ENCODE measurements at regions not wholly inside any gene's neighbourhood (a gene's known extent, or its start where the extent isn't known, plus 50 kb on each side); places are given as distances from the start of the nearest gene placed in this dataset.

DNA sequence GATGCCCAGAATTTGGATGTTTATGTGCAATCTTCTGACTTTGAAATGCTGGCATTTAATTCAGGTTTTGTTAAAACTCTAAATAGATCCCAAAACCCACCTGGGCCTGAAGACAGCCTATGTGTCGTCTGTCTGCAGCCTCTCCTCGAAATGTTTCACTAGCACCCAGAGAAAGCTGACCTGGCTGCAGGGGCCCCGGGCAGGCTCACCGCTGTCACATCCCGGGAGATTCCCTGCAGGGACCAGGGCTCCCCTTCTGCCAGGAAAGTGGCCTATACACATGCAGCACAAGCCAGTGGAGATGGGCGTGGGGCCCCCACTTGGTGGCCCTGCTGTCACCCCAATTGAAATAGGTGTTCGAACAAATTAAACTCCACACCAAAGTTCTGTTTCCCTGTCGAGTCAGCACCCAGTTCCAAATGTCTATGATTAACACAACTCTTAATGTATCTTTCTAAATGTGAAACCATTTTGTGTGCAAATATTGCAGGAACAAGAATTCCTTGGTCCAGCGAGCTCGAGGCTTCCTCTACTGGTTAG, 145.8 kb upstream of the ZNF507 start:
- DNase-seq (ENCODE audit: low spot score), result no peak
- TF ChIP-seq, protein P1, sequence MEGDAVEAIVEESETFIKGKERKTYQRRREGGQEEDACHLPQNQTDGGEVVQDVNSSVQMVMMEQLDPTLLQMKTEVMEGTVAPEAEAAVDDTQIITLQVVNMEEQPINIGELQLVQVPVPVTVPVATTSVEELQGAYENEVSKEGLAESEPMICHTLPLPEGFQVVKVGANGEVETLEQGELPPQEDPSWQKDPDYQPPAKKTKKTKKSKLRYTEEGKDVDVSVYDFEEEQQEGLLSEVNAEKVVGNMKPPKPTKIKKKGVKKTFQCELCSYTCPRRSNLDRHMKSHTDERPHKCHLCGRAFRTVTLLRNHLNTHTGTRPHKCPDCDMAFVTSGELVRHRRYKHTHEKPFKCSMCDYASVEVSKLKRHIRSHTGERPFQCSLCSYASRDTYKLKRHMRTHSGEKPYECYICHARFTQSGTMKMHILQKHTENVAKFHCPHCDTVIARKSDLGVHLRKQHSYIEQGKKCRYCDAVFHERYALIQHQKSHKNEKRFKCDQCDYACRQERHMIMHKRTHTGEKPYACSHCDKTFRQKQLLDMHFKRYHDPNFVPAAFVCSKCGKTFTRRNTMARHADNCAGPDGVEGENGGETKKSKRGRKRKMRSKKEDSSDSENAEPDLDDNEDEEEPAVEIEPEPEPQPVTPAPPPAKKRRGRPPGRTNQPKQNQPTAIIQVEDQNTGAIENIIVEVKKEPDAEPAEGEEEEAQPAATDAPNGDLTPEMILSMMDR (conservative IDR thresholded peaks at IDR 0.05; ENCODE audit: low read depth), result no peak
- CTCF ChIA-PET, result no interaction called here
- H3K27ac ChIP-seq, result no peak overlapping the region
- POLR2A ChIA-PET (ENCODE audit: low non-redundant PET), result no interaction called here

DNA sequence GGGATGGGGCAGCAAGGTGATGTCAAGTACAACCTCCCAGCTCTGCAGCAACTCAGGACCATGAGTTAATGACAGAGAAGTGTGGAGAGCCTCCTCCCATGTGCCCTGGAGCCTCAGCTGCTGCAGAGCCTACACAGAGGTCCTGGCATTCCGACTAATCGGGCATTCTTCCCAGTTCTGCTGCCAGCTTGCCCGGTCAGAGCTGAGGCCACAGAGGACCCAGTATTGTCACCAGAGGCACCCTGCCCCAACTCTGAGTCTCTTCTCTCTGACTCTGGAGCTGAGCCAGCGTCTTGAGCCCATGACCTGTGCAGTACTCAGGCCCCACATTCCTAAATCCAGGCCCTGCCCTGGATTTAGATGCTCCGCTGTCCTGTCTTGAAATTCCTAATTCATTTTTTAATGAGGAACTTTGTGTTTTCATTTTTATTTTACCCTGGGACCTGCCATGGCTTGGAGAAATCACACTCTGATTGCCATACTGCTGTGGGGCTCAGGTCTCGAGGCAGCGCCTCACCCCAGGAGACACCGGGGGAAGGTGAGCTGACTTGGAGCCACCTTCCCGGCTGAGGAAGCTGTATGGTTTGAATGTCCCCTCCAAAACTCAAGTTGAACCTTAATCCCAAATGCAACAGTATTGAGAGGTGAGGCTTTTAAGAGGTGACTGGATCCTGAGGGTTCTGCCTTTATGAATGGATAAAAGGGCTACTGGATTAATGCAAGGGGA, 144.9 kb upstream of the ZNF507 start:
- DNase-seq (ENCODE audit: low spot score), result no peak
- ChIA-PET CTCF (interaction anchor here (0.5 kb wide), 1 partner anchor 40 kb away, joined by 4 read pairs; no protein-coding TSS in a partner anchor), POLR2A (ENCODE audit: low non-redundant PET) (no interaction called here)
- TF ChIP-seq, protein P1 (conservative IDR thresholded peaks at IDR 0.05; ENCODE audit: low read depth), result no peak
- H3K27ac ChIP-seq, result no peak overlapping the region

DNA sequence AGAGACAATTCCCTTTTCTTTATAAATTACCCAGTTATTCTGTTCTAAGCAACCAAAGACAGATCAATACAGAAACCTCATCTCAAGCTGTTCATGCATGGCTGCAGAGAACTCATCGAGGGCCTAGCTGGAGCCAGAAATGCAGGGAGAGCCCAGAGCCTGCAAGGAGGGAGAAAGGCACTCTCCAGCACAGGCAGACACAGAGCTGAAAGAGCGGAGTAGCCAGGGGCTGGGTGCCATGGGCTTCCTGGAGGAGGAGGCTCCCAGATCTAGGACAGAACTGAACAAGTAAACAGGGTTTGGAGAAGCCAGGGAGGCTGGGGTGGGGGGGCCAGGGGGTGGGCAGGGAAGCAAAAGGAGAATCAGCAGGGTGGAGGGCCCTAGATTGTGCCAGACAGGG, 144.2 kb upstream of the ZNF507 start:
- no peak for DNase-seq (ENCODE audit: low spot score)
- ChIA-PET CTCF (no interaction called here), POLR2A (ENCODE audit: low non-redundant PET) (no interaction called here)
- no peak overlapping the region for H3K27ac ChIP-seq
- TF ChIP-seq, protein P1 (conservative IDR thresholded peaks at IDR 0.05; ENCODE audit: low read depth), result no peak

DNA sequence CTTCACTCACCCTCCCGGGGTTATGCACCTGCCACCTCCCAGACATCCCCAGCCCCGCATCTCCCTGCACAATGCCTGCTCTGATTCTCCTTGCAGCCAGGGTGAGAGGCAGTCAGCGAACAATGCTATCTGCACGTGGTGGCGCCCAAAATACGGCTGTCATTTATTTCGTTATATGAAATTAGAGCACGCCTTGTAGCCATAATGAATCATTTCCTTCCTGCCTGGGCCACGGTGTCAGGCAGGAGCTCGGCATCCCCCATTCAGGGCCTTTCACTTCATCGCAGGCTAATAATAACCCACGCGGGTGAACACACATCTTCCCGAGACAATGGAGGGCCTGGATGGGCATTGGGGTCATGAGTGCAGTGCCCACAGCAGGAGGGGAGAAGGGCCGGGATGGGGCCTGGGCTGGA, 143.8 kb upstream of the ZNF507 start:
- no peak for DNase-seq (ENCODE audit: low spot score)
- ChIA-PET CTCF (no interaction called here), POLR2A (ENCODE audit: low non-redundant PET) (no interaction called here)
- H3K27ac ChIP-seq, result no peak overlapping the region
- TF ChIP-seq, protein P1 (conservative IDR thresholded peaks at IDR 0.05; ENCODE audit: low read depth), result no peak

DNA sequence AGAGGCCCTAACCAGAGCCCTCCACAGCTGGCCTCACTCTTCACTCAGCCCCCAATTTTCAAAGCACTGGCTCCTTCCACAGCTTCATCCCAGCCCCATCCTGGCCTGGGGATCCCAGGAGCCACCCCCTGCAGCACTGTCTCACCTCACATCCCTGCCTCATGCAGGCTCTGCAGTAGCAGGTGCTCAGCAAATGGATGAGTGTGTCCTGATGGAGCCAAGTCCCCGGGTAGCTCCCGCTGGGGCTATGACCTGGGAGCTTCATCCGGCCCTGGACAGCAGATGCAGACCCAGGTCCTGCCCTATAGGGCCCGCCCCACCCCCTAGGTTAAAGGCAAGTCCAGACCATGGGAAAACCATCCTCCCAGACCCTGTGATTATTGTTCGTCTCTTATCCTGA, 143.2 kb upstream of the ZNF507 start:
- CTCF ChIA-PET, result no interaction called here
- TF ChIP-seq, protein P1 (conservative IDR thresholded peaks at IDR 0.05; ENCODE audit: low read depth), result no peak
- no peak overlapping the region for H3K27ac ChIP-seq
- POLR2A ChIA-PET (ENCODE audit: low non-redundant PET), result no interaction called here
- no peak for DNase-seq (ENCODE audit: low spot score)

DNA sequence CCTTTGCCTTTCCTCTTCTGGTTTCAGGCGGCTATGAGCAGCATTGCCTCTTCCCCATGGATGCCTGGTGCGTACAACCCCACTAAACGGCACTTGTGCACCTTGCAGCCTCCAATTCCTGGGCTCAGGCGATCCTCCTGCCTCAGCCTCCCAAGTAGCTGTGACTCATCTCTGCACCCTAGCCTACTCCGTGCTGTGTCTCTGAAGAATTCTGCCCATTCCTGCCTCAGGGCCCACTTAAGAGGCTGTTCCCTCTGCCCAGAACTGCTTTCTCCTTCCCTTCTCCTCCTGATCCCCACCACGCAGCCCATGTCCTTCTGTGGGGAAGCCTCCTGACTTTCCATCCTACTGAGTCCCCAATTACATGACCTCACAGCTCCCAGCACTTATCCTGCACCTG, 142.2 kb upstream of the ZNF507 start:
- no peak overlapping the region for H3K27ac ChIP-seq
- ChIA-PET CTCF (no interaction called here), POLR2A (ENCODE audit: low non-redundant PET) (no interaction called here)
- TF ChIP-seq, protein P1 (conservative IDR thresholded peaks at IDR 0.05; ENCODE audit: low read depth), result no peak
- no peak for DNase-seq (ENCODE audit: low spot score)
